Stimulated activated naive CD4-positive, alpha-beta T cell (primary cell): ENCODE measurements at regions not wholly inside any gene's neighbourhood (a gene's known extent, or its start where the extent isn't known, plus 50 kb on each side); places are given as distances from the start of the nearest gene placed in this dataset.

Source experiments
- DNase-seq, 6 experiments: peaks; one replicate each; lab custom pipeline; 2025; lab: John Stamatoyannopoulos, UW

- DNase-seq = no peak
Observed at GRCh38 chr4:188551156-188551555, 411.9 kb downstream of the TRIML1 start.

- DNase-seq = no peak
Observed at GRCh38 chr4:188552741-188553275, 413.6 kb downstream of the TRIML1 start.

GRCh38 chr4:188554413-188554812, 415.2 kb downstream of the TRIML1 start:
- no peak for DNase-seq

- DNase-seq = no peak
Observed at GRCh38 chr4:188573104-188573503, 433.9 kb downstream of the TRIML1 start.

- no peak for DNase-seq
Observed at GRCh38 chr4:188578657-188579056, 439.4 kb downstream of the TRIML1 start.

GRCh38 chr4:188596021-188596420, 456.8 kb downstream of the TRIML1 start:
- no peak for DNase-seq

GRCh38 chr4:188603646-188604045, 464.4 kb downstream of the TRIML1 start:
- no peak for DNase-seq

GRCh38 chr4:188606635-188607034, 467.4 kb downstream of the TRIML1 start:
- DNase-seq = no peak

GRCh38 chr4:188611143-188611542, 471.9 kb downstream of the TRIML1 start:
- DNase-seq = no peak

- no peak for DNase-seq
Observed at GRCh38 chr4:188612659-188613058, 473.4 kb downstream of the TRIML1 start.

GRCh38 chr4:188613976-188614375, 474.7 kb downstream of the TRIML1 start:
- DNase-seq = no peak

GRCh38 chr4:188619456-188620149, 480.4 kb downstream of the TRIML1 start:
- no peak for DNase-seq

- DNase-seq = no peak
Observed at GRCh38 chr4:188620608-188621007, 481.4 kb downstream of the TRIML1 start.

GRCh38 chr4:188623314-188623854, 484.1 kb downstream of the TRIML1 start:
- no peak for DNase-seq

- no peak for DNase-seq
Observed at GRCh38 chr4:188624370-188624769, 485.1 kb downstream of the TRIML1 start.

- DNase-seq = no peak
Observed at GRCh38 chr4:188627892-188628291, 488.7 kb downstream of the TRIML1 start.

GRCh38 chr4:188639479-188640100, 500.3 kb downstream of the TRIML1 start:
- DNase-seq = no peak

- DNase-seq = no peak
Observed at GRCh38 chr4:188647820-188648370, 508.7 kb downstream of the TRIML1 start.

- DNase-seq = no peak
Observed at GRCh38 chr4:188649635-188650034, 510.4 kb downstream of the TRIML1 start.

GRCh38 chr4:188650516-188650915, 511.3 kb downstream of the TRIML1 start:
- DNase-seq = no peak

- no peak for DNase-seq
Observed at GRCh38 chr4:188657365-188657764, 518.1 kb downstream of the TRIML1 start.

- no peak for DNase-seq
Observed at GRCh38 chr4:188658958-188659522, 519.8 kb downstream of the TRIML1 start.

- DNase-seq = no peak
Observed at GRCh38 chr4:188660796-188661195, 521.6 kb downstream of the TRIML1 start.
